GM18511 (cell line): ENCODE measurements at regions not wholly inside any gene's neighbourhood (a gene's known extent, or its start where the extent isn't known, plus 50 kb on each side); places are given as distances from the start of the nearest gene placed in this dataset.
"Not testable (repeated sequence)": the region's sequence is repeated elsewhere in the genome, so short reads cannot be mapped to it uniquely, and the experiment has no call there.

Experiments used
- ATAC-seq: cut with Tn5 transposase; IDR thresholded peaks from one replicate; pipeline ENCODE4 v1.9.1; 2021; ENCODE audit warnings: mild to moderate bottlenecking, moderate library complexity; ENCODE audit not compliant: unreplicated experiment

- peak; percentile 64 for ATAC-seq
Observed at GRCh38 chrX:25144043-25144940, 128.5 kb upstream of the ARX start.

GRCh38 chrX:25143596-25143995 lies 127.8 kb upstream of the ARX start:
- no peak for ATAC-seq

GRCh38 chrX:25141684-25142083 lies 125.9 kb upstream of the ARX start:
- no peak for ATAC-seq

- no peak for ATAC-seq
Observed at GRCh38 chrX:25131055-25131454, 115.3 kb upstream of the ARX start.

- no peak for ATAC-seq
Observed at GRCh38 chrX:25130619-25131018, 114.9 kb upstream of the ARX start.

GRCh38 chrX:25125483-25125882 lies 109.7 kb upstream of the ARX start:
- ATAC-seq: no peak

GRCh38 chrX:25124391-25124790 lies 108.6 kb upstream of the ARX start:
- ATAC-seq: no peak

GRCh38 chrX:25112156-25112555 lies 96.4 kb upstream of the ARX start:
- no peak for ATAC-seq

GRCh38 chrX:25108481-25108880 lies 92.7 kb upstream of the ARX start:
- ATAC-seq: no peak

- ATAC-seq: no peak
Observed at GRCh38 chrX:25105221-25105620, 89.5 kb upstream of the ARX start.

GRCh38 chrX:25096522-25097045 lies 80.8 kb upstream of the ARX start:
- no peak for ATAC-seq

- ATAC-seq: not testable (repeated sequence)
Observed at GRCh38 chrX:25091152-25091551, 75.4 kb upstream of the ARX start.

- no peak for ATAC-seq
Observed at GRCh38 chrX:25084446-25084845, 68.7 kb upstream of the ARX start.

- ATAC-seq: no peak
Observed at GRCh38 chrX:25083661-25084060, 67.9 kb upstream of the ARX start.

GRCh38 chrX:25079020-25079419 lies 63.3 kb upstream of the ARX start:
- ATAC-seq: no peak

- ATAC-seq: no peak
Observed at GRCh38 chrX:25076941-25077500, 61.3 kb upstream of the ARX start.

- ATAC-seq: no peak
Observed at GRCh38 chrX:25072247-25072646, 56.5 kb upstream of the ARX start.

GRCh38 chrX:25070038-25070437 lies 54.3 kb upstream of the ARX start:
- ATAC-seq: no peak

GRCh38 chrX:25069209-25069608 lies 53.4 kb upstream of the ARX start:
- ATAC-seq: no peak

- no peak for ATAC-seq
Observed at GRCh38 chrX:25068340-25068739, 52.6 kb upstream of the ARX start.

- peak; percentile 75 for ATAC-seq
Observed at GRCh38 chrX:25067271-25068172, 51.8 kb upstream of the ARX start.
